OCI-LY3 (cell line): ENCODE measurements at regions not wholly inside any gene's neighbourhood (a gene's known extent, or its start where the extent isn't known, plus 50 kb on each side); places are given as distances from the start of the nearest gene placed in this dataset.

Source experiments
- EZH2phosphoT487 ChIP-seq: fragments of 200-600 bp; shearing (Covaris generic); IDR thresholded peaks from 2 replicates; pipeline ENCODE4 v1.6.1; 2018; ENCODE audit warnings: antibody characterized with exemption, mixed run types, low read depth
- TF ChIP-seq, protein P1 (sequence below): fragments of 200-600, 300-600 bp; sonication (generic); IDR thresholded peaks from 2 replicates; pipeline ENCODE4 v1.5.1; 2014; ENCODE audit warnings: antibody characterized with exemption, low read length, low read depth

- TF ChIP-seq, protein P1, sequence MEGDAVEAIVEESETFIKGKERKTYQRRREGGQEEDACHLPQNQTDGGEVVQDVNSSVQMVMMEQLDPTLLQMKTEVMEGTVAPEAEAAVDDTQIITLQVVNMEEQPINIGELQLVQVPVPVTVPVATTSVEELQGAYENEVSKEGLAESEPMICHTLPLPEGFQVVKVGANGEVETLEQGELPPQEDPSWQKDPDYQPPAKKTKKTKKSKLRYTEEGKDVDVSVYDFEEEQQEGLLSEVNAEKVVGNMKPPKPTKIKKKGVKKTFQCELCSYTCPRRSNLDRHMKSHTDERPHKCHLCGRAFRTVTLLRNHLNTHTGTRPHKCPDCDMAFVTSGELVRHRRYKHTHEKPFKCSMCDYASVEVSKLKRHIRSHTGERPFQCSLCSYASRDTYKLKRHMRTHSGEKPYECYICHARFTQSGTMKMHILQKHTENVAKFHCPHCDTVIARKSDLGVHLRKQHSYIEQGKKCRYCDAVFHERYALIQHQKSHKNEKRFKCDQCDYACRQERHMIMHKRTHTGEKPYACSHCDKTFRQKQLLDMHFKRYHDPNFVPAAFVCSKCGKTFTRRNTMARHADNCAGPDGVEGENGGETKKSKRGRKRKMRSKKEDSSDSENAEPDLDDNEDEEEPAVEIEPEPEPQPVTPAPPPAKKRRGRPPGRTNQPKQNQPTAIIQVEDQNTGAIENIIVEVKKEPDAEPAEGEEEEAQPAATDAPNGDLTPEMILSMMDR = no peak
- no peak for TF ChIP-seq EZH2phosphoT487
Measured at GRCh38 chr14:97213720-97214119, 416.5 kb downstream of the VRK1 start.
